NCI-H1105 treated with DMSO at 0.1 percent for 48 hours (cell line): ENCODE measurements at regions not wholly inside any gene's neighbourhood (a gene's known extent, or its start where the extent isn't known, plus 50 kb on each side); places are given as distances from the start of the nearest gene placed in this dataset.
A peak's percentile ranks its signal among the peaks of the same experiment; 100 is the strongest.
"Not testable (repeated sequence)": the region's sequence is repeated elsewhere in the genome, so short reads cannot be mapped to it uniquely, and the experiment has no call there.

Source experiments
- DNase-seq: peaks from one replicate; lab custom pipeline; 2025; lab: John Stamatoyannopoulos, UW

GRCh38 chr3:20396335-20396734 lies 210.3 kb upstream of the SGO1 start:
- no peak for DNase-seq

GRCh38 chr3:20395692-20396091 lies 209.7 kb upstream of the SGO1 start:
- DNase-seq: no peak

GRCh38 chr3:20394243-20394642 lies 208.2 kb upstream of the SGO1 start:
- no peak for DNase-seq

GRCh38 chr3:20391644-20392043 lies 205.6 kb upstream of the SGO1 start:
- no peak for DNase-seq

GRCh38 chr3:20388971-20389370 lies 203.0 kb upstream of the SGO1 start:
- no peak for DNase-seq

- no peak for DNase-seq
Measured at GRCh38 chr3:20380295-20380694, 194.3 kb upstream of the SGO1 start.

GRCh38 chr3:20378315-20378714 lies 192.3 kb upstream of the SGO1 start:
- DNase-seq: no peak

GRCh38 chr3:20376665-20377217 lies 190.7 kb upstream of the SGO1 start:
- peak; percentile 7 for DNase-seq

GRCh38 chr3:20375302-20375701 lies 189.3 kb upstream of the SGO1 start:
- no peak for DNase-seq

GRCh38 chr3:20370273-20371063 lies 184.5 kb upstream of the SGO1 start:
- DNase-seq: not testable (repeated sequence)

GRCh38 chr3:20361000-20361399 lies 175.0 kb upstream of the SGO1 start:
- no peak for DNase-seq

GRCh38 chr3:20353286-20353685 lies 167.3 kb upstream of the SGO1 start:
- no peak for DNase-seq

GRCh38 chr3:20352546-20353179 lies 166.7 kb upstream of the SGO1 start:
- DNase-seq: no peak

- DNase-seq: no peak
Measured at GRCh38 chr3:20350449-20350848, 164.4 kb upstream of the SGO1 start.

GRCh38 chr3:20346916-20347315 lies 160.9 kb upstream of the SGO1 start:
- no peak for DNase-seq

- no peak for DNase-seq
Measured at GRCh38 chr3:20346369-20346768, 160.4 kb upstream of the SGO1 start.

- no peak for DNase-seq
Measured at GRCh38 chr3:20344400-20344959, 158.5 kb upstream of the SGO1 start.

- DNase-seq: no peak
Measured at GRCh38 chr3:20343790-20344189, 157.8 kb upstream of the SGO1 start.

- peak; percentile 36 for DNase-seq
Measured at GRCh38 chr3:20340324-20340928, 154.4 kb upstream of the SGO1 start.

- no peak for DNase-seq
Measured at GRCh38 chr3:20336572-20336971, 150.6 kb upstream of the SGO1 start.

- DNase-seq: no peak
Measured at GRCh38 chr3:20334842-20335241, 148.8 kb upstream of the SGO1 start.

GRCh38 chr3:20327889-20328288 lies 141.9 kb upstream of the SGO1 start:
- no peak for DNase-seq

GRCh38 chr3:20326541-20326940 lies 140.5 kb upstream of the SGO1 start:
- no peak for DNase-seq
